ACHN (cell line): ENCODE measurements at regions not wholly inside any gene's neighbourhood (a gene's known extent, or its start where the extent isn't known, plus 50 kb on each side); places are given as distances from the start of the nearest gene placed in this dataset.
"Not testable (repeated sequence)": the region's sequence is repeated elsewhere in the genome, so short reads cannot be mapped to it uniquely, and the experiment has no call there.

Source experiments
- DNase-seq: peaks from one replicate; pipeline ENCODE4 v3.0.0-alpha.2; 2015
- in situ Hi-C: cut with HindIII; loops from 2 replicates; pipeline ENCODE4 v1.10.0; 2017; ENCODE audit warnings: low sequenced_read_pairs, low pct_ligation_motif_present, low pct_unique_long_range_greater_than_20kb

GRCh38 chr12:116377194-116377571 lies 99.7 kb upstream of the MED13L start:
- DNase-seq, in situ Hi-C loops: not testable (repeated sequence)

DNA sequence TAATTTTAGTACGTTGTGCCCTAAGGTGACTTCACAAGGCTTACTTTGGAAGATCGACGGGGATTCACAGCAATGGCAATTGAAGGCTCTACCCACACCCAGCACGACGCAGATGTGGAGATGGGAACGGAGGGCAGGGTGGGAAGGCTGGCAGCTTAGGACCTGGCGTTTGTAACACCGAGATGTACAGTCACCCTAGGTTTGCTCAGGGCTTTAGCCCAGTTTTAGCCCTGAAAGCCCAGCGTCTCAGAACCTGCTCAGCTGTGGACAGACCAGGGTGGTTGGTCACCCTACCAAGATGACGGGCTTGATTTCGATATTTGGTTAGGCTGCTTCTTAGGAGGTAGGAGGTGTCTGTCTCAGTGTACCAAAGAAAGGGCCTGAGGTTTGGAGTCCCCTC lies 100.5 kb upstream of the MED13L start:
- no peak for DNase-seq
- in situ Hi-C loops, result no loop called here

GRCh38 chr12:116380108-116380507 lies 102.6 kb upstream of the MED13L start:
- no peak for DNase-seq
- in situ Hi-C loops, result no loop called here

DNA sequence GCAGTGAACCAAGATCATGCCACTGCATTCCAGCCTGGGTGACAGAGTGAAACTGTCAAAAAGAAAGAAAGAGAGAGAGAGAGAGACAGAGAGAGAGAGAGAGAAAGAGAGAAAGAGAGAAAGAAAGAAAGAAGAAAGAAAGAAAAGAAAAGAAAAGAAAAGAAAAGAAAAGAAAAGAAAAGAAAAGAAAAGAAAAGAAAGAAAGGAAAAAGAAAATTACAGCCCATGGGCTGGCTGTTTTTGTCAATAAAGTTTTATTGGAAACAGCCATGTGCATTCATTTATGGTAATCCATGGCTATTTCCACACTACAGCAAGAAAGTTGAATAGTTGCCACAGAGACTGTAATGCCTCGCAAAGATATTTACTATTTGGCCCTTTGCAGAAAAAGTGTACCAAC lies 103.2 kb upstream of the MED13L start:
- DNase-seq, in situ Hi-C loops: not testable (repeated sequence)

GRCh38 chr12:116381240-116381743 lies 103.8 kb upstream of the MED13L start:
- DNase-seq, result no peak
- in situ Hi-C loops, result no loop called here

DNA sequence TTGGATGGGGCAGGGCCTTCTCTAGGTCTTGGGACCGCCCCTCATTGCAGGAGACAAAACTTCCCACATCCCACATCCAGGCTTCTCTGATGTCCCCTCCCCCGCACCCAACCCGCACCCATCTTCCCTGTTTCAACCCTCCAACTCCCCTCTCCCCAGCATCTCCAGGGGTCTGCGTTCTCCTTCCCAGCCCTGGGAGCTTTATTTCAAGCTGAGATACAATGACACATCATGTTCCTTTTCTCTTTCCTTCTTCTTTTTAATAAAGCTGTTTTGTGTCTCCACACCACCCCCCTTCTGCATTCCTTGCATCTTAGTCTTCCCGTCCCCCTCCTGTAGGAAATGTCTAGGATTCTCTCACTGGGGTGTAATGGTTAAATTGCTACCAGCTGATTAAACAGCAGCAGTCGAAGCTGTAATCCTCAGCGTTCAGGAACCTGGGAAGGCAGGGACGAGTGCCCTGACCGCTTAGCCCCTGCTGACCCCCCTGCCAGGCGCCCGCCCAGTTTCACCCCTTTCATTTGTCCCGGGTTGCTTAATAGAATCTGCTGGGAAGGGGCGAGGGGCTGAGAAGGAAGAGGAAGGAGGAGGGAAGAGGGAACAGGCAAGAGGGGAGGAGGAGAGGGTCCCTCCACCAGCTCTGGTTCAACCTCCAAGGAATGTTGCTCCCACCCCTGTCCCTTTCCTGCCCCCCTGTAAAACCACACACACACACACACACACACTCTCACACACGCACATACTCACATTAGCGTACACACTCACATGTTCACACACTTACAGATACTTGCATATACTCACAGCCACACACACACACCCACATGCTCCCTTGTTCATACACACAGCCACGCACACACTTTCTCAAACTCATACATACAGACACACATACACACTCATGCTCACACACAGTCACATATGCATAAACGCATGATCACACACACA lies 104.5 kb upstream of the MED13L start:
- in situ Hi-C loops, result no loop called here
- peak; percentile 99 for DNase-seq

DNA sequence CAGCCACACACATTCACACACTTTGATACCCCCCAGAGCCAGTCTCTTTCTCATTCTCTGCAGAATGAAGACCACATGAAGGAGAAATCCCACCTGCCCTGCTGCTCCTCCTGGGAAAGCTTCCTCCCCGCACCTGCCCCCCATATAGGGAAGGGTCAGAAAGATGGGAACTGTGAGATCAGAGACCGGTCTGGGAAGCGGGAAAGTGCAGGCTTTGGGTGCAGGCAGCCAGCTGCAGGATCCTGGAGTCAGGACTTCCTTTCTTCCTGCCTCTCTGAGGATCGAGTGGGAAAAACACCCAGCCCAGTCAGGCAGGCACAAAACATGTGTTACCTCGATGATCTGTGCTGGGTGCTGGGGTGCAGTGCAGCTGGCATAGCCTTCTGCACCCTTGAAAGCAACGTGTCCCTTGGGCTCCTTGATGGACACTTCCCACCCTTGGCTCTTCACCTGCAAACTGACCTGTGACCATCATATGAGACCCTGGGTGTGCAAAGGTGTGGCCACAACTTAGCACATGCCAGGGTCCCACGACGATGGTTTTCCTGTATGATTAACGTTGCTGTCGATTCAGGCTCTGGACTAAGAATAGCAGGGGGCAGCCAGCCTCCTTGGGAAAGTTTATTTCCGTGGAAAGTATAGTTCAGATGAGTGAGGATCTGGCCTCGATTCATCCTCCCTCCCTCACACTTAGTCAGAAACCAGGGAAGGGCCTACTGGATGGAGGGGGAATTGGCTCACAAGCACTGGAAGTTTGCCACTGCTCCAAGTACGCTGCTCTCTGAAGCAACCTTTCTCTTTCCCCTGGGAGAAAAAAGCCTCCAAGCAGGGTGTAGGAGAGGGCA lies 105.4 kb upstream of the MED13L start:
- in situ Hi-C loops, result no loop called here
- peak; percentile 81 for DNase-seq

- in situ Hi-C loops, result no loop called here
- DNase-seq, result no peak
These were observed 106.7 kb upstream of the MED13L start for GRCh38 chr12:116384175-116384574.

- in situ Hi-C loops, result no loop called here
- no peak for DNase-seq
These were observed 107.4 kb upstream of the MED13L start for GRCh38 chr12:116384691-116385485.

DNA sequence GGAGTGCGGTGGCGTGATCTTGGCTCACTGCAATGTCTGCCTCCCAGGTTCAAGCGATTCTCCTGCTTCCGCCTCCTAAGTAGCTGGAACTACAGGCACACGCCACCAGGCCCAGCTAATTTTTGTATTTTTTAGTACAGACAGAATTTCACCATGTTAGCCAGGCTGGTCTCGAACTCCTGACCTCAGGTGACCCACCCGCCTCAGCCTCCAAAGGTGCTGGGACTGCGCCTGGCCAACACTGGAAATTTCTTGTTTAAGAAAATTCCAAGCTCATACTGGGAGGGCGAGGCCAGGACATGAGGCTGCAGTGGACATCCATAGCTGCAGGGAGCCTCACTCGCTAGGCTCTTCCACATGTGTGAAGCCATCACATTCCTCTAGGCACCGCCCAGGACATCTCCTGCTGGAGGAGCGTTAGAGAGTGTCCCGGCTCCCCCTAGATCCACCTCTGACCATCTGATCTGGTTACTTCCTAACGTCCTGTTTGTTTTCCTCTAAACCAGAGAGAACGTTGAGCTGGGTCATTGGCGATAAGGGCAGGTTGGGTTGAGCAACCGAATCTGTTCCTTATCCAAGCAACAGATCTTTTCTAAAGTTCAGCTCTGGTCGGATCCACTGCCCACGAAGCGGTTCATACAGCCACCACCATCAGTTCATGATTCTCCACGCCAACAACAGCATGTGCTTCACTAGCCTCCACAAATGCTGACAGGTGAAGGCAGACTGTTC lies 108.2 kb upstream of the MED13L start:
- DNase-seq, result no peak
- in situ Hi-C loops, result no loop called here

DNA sequence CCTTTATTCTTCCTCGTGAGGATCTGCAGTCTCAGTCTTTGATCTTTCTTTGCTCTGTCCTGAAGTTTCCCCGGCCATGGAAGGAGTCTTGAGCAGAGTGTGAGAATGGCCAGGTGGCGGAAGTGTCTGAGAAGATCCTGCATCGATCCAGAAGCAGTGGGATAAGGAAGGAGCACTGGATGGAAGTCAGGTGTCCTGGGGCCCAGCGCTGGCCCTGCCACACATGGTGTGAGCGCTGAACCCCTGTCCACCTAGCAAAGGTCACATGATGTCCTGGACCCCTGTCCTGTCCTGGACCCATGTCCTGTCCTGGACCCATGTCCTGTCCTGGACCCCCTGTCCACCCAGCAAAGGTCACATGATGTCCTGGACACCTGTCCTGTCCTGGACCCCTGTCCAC lies 111.8 kb upstream of the MED13L start:
- no peak for DNase-seq
- in situ Hi-C loops, result no loop called here

GRCh38 chr12:116389990-116390389 lies 112.5 kb upstream of the MED13L start:
- DNase-seq, result peak; percentile 23
- in situ Hi-C loops, result no loop called here

DNA sequence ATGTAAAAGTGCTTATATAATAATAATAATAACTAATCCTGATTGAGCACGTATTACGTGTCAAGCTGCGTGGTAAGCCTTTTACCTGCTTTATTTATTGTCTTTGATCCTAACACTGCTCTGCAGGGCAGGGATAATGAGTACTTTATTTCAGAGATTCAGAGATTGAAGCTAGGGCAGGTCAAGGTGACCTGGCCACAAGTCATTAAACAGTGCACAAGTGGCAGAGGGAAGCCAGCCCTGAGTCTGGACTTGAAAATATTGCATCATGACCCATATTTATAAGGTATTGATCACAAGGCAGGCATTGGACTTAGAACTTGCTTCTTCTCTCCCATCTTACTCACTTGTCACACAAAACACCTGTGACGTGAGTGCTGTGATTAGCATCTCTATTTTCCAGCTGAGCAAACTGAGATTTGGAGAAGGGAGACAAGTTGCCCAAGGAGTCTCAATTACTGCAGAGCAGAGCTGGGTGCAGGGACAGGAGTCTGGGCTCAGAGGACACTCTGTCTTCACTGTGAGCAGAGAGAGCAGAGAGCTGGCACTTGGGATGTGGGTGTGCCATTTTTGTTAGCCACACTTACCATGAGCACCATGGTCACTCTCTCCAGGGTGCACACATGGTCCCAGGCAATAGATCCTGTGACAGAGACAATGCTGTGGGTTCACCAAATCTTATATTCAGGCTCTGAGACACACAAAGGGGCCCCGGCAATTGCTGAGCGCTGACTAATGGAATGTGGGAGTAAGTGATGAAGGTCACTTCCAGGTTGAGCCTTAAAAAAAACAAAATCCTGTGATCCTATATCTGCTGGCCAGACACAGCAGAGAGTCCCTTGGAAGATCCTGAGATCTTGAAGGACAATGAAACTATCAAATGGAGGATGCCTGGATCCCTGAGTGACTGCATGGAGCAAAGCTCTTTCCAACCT lies 113.2 kb upstream of the MED13L start:
- no peak for DNase-seq
- in situ Hi-C loops, result no loop called here

GRCh38 chr12:116391501-116391900 lies 114.0 kb upstream of the MED13L start:
- in situ Hi-C loops, result no loop called here
- no peak for DNase-seq

GRCh38 chr12:116392061-116392460 lies 114.6 kb upstream of the MED13L start:
- DNase-seq, result no peak
- in situ Hi-C loops, result no loop called here

DNA sequence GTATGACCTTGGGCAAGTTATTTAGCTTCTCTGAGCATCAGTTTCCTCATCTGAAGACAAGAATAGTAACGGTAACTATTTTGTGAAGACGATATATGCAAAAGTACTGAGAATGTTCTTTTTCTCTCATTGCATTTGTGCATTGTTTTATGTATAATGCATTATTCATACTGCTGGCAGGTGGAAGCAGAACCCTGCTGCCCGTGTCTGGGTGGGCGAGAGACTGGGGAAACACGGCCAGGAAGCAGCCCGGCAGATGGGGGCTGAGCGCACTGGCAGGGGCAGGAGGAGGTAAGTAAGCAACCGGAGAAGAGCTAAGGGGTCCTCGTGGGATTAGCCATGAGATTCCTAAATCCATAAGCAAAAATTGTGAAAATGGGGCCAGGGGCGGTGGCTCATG lies 115.8 kb upstream of the MED13L start:
- no peak for DNase-seq
- in situ Hi-C loops, result no loop called here
